ENCODE measurements at regions not wholly inside any gene's neighbourhood (a gene's known extent, or its start where the extent isn't known, plus 50 kb on each side); places are given as distances from the start of the nearest gene placed in this dataset.

GRCh38 chr2:12310399-12310798, 406.3 kb upstream of the TRIB2 start:
- no peak overlapping the region for H2AFZ ChIP-seq
- DNase-seq: no peak
- peaks cover 2% of the 10 kb centered on the region; the same call in 1 of the 2 replicates for H3F3A ChIP-seq (ENCODE audit: insufficient read depth, low read depth)
- no peak overlapping the region for H3K4me3 ChIP-seq
- intact Hi-C loops (cut with micrococcal nuclease; ENCODE audit: unreplicated experiment): no loop called here
- no peaks in the 10 kb centered on the region for H4K20me1 ChIP-seq (ENCODE audit: insufficient read depth)
- H3K4me2 ChIP-seq: no peak overlapping the region
- POLR2A ChIA-PET (ENCODE audit: unreplicated experiment): no interaction called here
- peaks cover 16% of the 10 kb centered on the region for H3K9me3 ChIP-seq (ENCODE audit: insufficient read depth, low read depth)
- H3K27me3 ChIP-seq (ENCODE audit: insufficient read depth, low read depth): no peaks in the 10 kb centered on the region
- no TSS peak for BruUV-seq (replicated peaks)
- H3K27ac ChIP-seq: no peak overlapping the region
- H3K9me2 ChIP-seq (ENCODE audit: insufficient read depth): no peaks in the 10 kb centered on the region
- CTCF ChIA-PET: no interaction called here
- H3K79me2 ChIP-seq (ENCODE audit: low read depth): no peaks in the 10 kb centered on the region
- H3K36me3 ChIP-seq (ENCODE audit: low read depth): no peaks in the 10 kb centered on the region
- H3K4me1 ChIP-seq (replicated peaks; ENCODE audit: insufficient read depth): peaks cover 4% of the 10 kb centered on the region
- TF ChIP-seq CTCF (conservative IDR thresholded peaks at IDR 0.05): no peak
- no peak for TF ChIP-seq EZH2 (IDR thresholded peaks at IDR 0.05; ENCODE audit: low read depth)

- H3K27me3 ChIP-seq (ENCODE audit: insufficient read depth, low read depth): no peaks in the 10 kb centered on the region
- no peak overlapping the region for H3K4me3 ChIP-seq
- H3K4me1 ChIP-seq (replicated peaks; ENCODE audit: insufficient read depth): peaks cover 27% of the 10 kb centered on the region
- peaks cover 6% of the 10 kb centered on the region; the same call in 1 of the 2 replicates for H3K9me3 ChIP-seq (ENCODE audit: insufficient read depth, low read depth)
- CTCF ChIA-PET: no interaction called here
- peaks cover 23% of the 10 kb centered on the region for H3F3A ChIP-seq (ENCODE audit: insufficient read depth, low read depth)
- no peaks in the 10 kb centered on the region for H3K79me2 ChIP-seq (ENCODE audit: low read depth)
- no peak for TF ChIP-seq EZH2 (IDR thresholded peaks at IDR 0.05; ENCODE audit: low read depth)
- TF ChIP-seq CTCF (conservative IDR thresholded peaks at IDR 0.05): no peak
- no TSS peak for BruUV-seq (replicated peaks)
- POLR2A ChIA-PET (ENCODE audit: unreplicated experiment): no interaction called here
- no peaks in the 10 kb centered on the region for H3K36me3 ChIP-seq (ENCODE audit: low read depth)
- H3K27ac ChIP-seq: no peak overlapping the region
- H3K9me2 ChIP-seq (ENCODE audit: insufficient read depth): no peaks in the 10 kb centered on the region
- intact Hi-C loops (cut with micrococcal nuclease; ENCODE audit: unreplicated experiment): no loop called here
- H3K4me2 ChIP-seq: no peak overlapping the region
- no peak overlapping the region for H2AFZ ChIP-seq
- no peaks in the 10 kb centered on the region for H4K20me1 ChIP-seq (ENCODE audit: insufficient read depth)
- DNase-seq: no peak
These were observed 403.1 kb upstream of the TRIB2 start for GRCh38 chr2:12313445-12314126.

GRCh38 chr2:12314127-12314760, 402.5 kb upstream of the TRIB2 start:
- H3K27me3 ChIP-seq (ENCODE audit: insufficient read depth, low read depth): no peaks in the 10 kb centered on the region
- CTCF ChIA-PET: no interaction called here
- H3F3A ChIP-seq (ENCODE audit: insufficient read depth, low read depth): peaks cover 30% of the 10 kb centered on the region
- no peak overlapping the region for H3K27ac ChIP-seq
- H3K9me2 ChIP-seq (ENCODE audit: insufficient read depth): no peaks in the 10 kb centered on the region
- DNase-seq: no peak
- no peak overlapping the region for H2AFZ ChIP-seq
- BruUV-seq (replicated peaks): no TSS peak
- no peak overlapping the region for H3K4me2 ChIP-seq
- H3K4me3 ChIP-seq: no peak overlapping the region
- peaks cover 6% of the 10 kb centered on the region; the same call in 1 of the 2 replicates for H3K9me3 ChIP-seq (ENCODE audit: insufficient read depth, low read depth)
- H3K79me2 ChIP-seq (ENCODE audit: low read depth): no peaks in the 10 kb centered on the region
- TF ChIP-seq EZH2 (IDR thresholded peaks at IDR 0.05; ENCODE audit: low read depth) (no peak), CTCF (conservative IDR thresholded peaks at IDR 0.05) (no peak)
- H3K36me3 ChIP-seq (ENCODE audit: low read depth): no peaks in the 10 kb centered on the region
- H4K20me1 ChIP-seq (ENCODE audit: insufficient read depth): no peaks in the 10 kb centered on the region
- intact Hi-C loops (cut with micrococcal nuclease; ENCODE audit: unreplicated experiment): no loop called here
- peaks cover 33% of the 10 kb centered on the region for H3K4me1 ChIP-seq (replicated peaks; ENCODE audit: insufficient read depth)
- POLR2A ChIA-PET (ENCODE audit: unreplicated experiment): no interaction called here
